Kidney epithelial cell (primary cell): ENCODE measurements at regions not wholly inside any gene's neighbourhood (a gene's known extent, or its start where the extent isn't known, plus 50 kb on each side); places are given as distances from the start of the nearest gene placed in this dataset.

Source experiments
- DNase-seq: peaks from one replicate; pipeline ENCODE4 v3.0.0-alpha.2; 2010; ENCODE audit warnings: low read depth
- H3K27me3 ChIP-seq: 2 replicates; pipeline ENCODE4 v1.6.0; 2011; ENCODE audit warnings: low read length; ENCODE audit not compliant: control insufficient read depth, insufficient read depth
- H3K36me3 ChIP-seq: 2 replicates; pipeline ENCODE4 v1.5.1; 2011; ENCODE audit warnings: low read length; ENCODE audit not compliant: control insufficient read depth, insufficient read depth
- H3K4me3 ChIP-seq: 2 replicates; pipeline ENCODE4 v1.5.1; 2011; ENCODE audit warnings: low read depth, mild to moderate bottlenecking, control low read depth, low read length
- CTCF ChIP-seq: IDR thresholded peaks from 2 replicates; pipeline ENCODE4 v1.5.1; 2011; ENCODE audit warnings: mild to moderate bottlenecking, moderate library complexity, low read length, control low read depth, inconsistent platforms; ENCODE audit not compliant: insufficient read depth, poor library complexity, severe bottlenecking

GRCh38 chr2:172205292-172205691, 102.6 kb upstream of the DLX2 start:
- TF ChIP-seq CTCF, result no peak
- Histone ChIP-seq H3K27me3 (no peaks in the 10 kb centered on the region), H3K36me3 (no peaks in the 10 kb centered on the region), H3K4me3 (no peak overlapping the region)
- DNase-seq, result no peak

- no peak for TF ChIP-seq CTCF
- H3K27me3 ChIP-seq, result no peaks in the 10 kb centered on the region
- no peak overlapping the region for H3K4me3 ChIP-seq
- H3K36me3 ChIP-seq, result no peaks in the 10 kb centered on the region
- no peak for DNase-seq
Observed at GRCh38 chr2:172207911-172208310, 105.2 kb upstream of the DLX2 start.

GRCh38 chr2:172208791-172209325, 106.2 kb upstream of the DLX2 start:
- H3K27me3 ChIP-seq, result no peaks in the 10 kb centered on the region
- H3K4me3 ChIP-seq, result no peak overlapping the region
- no peaks in the 10 kb centered on the region for H3K36me3 ChIP-seq
- TF ChIP-seq CTCF, result no peak
- DNase-seq, result no peak

- H3K4me3 ChIP-seq, result no peak overlapping the region
- no peaks in the 10 kb centered on the region for H3K36me3 ChIP-seq
- no peak for DNase-seq
- no peak for TF ChIP-seq CTCF
- no peaks in the 10 kb centered on the region for H3K27me3 ChIP-seq
Observed at GRCh38 chr2:172210599-172210998, 107.9 kb upstream of the DLX2 start.

- no peaks in the 10 kb centered on the region for H3K27me3 ChIP-seq
- no peak overlapping the region for H3K4me3 ChIP-seq
- H3K36me3 ChIP-seq, result no peaks in the 10 kb centered on the region
- no peak for TF ChIP-seq CTCF
- DNase-seq, result no peak
Observed at GRCh38 chr2:172211512-172211911, 108.8 kb upstream of the DLX2 start.

- H3K4me3 ChIP-seq, result no peak overlapping the region
- no peaks in the 10 kb centered on the region for H3K27me3 ChIP-seq
- no peak for TF ChIP-seq CTCF
- H3K36me3 ChIP-seq, result no peaks in the 10 kb centered on the region
- no peak for DNase-seq
Observed at GRCh38 chr2:172213116-172213860, 110.6 kb upstream of the DLX2 start.
